GM03348 (cell line): ENCODE measurements at regions not wholly inside any gene's neighbourhood (a gene's known extent, or its start where the extent isn't known, plus 50 kb on each side); places are given as distances from the start of the nearest gene placed in this dataset.
"Not testable (repeated sequence)": the region's sequence is repeated elsewhere in the genome, so short reads cannot be mapped to it uniquely, and the experiment has no call there.

Experiments
- DNase-seq: peaks from one replicate; pipeline ENCODE4 v3.0.0; 2012; ENCODE audit warnings: low spot score

DNA sequence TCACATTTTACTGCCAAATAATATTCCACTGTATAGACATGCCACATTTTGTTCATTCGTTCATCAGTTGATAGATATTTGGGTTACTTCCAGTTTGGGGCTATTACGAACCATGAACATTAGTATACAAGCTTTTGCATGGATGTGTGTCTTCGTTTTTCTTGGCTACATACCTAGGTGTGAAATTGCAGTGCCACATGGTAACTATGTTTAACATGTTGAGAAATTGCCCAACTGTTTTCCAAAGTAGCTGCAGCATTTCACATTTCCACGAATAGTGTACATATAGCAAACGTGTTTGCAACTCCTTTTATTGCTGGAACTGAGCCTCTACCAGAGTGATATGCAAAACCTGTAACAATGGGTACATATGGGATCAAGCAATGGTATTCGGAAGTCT is 221.5 kb downstream of the VEGFC start:
- no peak for DNase-seq

DNA sequence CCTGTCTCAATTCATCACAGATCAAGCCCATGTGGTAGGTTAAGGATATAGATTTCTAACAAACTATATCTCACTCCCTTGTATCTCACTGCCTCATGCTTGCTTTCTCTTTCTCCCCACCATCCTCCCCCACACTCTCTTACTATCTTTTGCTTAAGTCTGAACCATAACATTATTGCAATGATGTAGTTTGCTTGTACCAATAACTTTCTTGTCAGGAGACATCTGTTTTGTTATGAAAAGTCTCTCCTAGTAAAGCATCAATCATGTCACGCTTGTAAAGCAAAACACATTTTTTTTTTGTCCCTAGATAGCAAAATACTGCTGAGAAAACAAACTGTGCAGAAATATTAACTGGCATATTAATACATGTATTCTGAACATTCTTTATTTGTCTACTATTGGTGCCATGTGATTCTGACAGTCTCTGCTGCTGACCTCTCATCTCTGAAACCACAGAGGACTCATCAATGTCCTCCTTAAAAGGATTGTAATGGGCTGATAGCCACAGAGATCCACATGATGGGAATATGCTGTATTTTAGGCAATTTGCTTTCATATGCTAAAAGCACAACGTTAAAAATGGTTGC is 217.5 kb downstream of the VEGFC start:
- DNase-seq, result peak; percentile 39

DNA sequence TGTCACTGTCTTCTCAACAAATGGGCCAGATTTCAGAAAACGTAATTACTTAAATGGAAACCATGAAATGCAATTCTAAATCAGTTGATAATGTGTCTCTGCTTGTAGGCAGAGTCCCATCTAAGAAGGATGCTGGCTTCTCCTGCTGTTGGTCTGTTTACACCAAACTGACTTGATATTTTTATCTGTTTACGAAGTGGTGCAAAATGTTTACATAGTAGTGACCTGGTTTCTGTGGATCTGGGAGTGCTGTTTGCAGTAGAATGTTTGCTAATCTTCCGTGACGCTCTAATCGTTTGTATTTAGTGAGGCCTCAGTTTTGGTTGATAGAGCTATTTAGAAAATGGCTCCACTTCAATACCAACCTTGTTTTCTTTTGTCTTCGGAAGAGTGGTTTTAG is 213.5 kb downstream of the VEGFC start:
- DNase-seq, result no peak

DNA sequence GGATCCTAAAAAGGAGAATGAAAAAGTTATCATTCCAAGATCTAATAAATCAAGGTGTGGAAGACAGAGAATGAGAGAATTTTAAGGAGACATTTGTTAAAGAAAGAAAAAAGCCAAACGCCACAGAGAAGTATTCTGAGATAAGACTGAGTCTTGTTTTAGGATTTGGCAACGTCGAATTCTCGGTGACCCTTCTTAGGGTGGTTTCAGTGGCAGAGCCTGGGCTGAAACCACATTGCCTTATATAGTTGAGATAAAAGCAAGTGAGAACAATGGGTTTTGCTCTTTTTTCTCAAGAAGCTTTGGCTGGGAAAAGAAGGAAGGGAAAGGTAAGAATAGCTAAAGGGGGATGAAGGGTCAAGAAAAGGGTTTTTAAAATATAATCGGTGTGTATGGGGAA is 209.4 kb downstream of the VEGFC start:
- DNase-seq, result no peak

DNA sequence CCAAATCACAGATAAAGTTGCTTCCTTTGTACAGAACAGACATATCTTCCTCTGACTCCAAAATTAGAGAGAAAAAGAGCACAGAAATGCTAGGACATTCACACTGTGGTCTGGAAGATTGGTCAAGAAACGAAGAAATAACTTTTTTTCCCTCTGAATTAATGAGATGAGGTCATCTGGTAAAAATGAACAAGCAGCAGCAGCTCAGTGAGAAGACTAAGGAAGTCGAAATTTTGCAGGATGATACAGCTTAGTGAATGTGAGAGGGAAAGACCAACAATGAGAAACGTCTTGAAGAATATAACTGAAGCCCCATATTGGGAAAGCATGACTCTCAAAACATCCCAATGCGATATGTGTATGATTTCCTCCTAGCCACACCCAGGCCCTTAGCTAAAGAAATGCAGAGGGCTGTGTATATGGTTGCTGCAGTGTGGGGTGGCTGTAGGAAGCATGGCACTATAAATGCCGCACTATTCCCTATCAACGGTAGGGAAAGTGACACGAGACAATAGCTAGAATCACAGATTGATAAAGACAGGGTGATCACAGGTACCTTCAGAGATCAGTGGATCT is 208.6 kb downstream of the VEGFC start:
- DNase-seq, result peak; percentile 9

DNA sequence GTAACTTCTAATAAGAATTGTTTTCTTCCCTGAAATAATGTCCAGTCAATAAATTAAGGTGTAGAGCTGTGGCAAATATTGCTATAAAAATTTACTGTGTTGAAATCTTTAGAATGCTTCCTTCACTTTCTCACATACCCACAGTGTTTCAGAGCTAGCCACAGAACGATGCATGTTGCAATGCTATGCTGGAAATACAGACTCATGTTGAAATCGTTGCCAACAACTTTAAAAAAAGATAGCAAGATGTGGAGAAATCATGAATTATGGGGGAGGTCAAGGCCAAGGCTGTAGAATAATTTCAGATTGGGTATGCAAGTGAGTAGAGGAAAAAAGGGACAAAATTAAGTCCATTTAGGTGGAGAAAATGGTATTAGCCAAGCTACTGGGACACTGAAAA is 204.8 kb downstream of the VEGFC start:
- DNase-seq, result peak; percentile 71

DNA sequence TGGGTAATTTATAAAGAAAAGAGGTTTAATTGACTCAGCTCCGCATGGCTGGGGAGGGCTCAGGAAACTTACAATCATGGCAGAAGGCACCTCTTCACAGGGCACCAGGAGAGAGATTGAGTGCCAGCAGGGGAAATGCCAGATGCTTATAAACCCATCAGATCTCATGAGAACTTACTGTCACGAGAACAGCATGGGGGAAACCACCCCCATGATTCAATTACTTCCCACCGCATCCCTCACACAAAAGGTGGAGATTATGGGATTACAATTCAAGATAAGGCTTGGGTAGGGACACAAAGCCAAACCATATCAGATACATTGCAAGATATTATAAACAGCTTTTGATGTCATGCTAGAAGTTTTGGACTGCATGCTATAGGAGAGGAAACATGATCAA is 204.3 kb downstream of the VEGFC start:
- no peak for DNase-seq

DNA sequence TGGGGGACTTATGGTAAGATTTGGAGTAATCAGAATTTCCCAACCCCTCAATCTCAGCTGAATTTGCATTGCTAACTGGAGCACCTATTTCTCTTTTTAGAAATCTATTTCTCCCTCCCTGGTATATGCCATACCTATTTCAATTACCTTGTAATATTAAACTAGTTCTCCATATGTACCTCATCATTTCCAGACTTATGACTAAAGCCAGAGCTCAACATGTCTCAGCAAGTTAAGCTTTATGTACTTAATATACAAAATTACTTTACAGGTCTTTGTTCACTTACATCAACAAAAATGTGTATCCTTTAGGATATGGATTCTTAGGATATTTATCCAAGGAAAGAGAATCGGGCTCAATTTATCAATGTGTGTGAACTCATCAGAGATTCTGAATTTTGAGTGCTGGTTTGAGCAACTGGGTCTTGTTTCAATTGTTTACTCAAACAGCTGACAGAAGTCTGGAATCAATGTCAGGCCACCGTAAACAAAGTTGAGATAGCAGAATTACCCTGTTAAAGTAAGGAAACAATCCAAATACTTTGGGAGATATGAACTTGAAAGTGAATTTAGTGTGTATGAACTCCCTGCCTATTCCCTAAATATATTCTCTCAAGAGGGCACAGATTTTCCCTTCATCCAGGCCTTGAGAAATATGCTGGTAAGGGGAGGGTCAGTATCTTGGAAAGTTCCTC is 199.6 kb downstream of the VEGFC start:
- DNase-seq, result no peak

DNA sequence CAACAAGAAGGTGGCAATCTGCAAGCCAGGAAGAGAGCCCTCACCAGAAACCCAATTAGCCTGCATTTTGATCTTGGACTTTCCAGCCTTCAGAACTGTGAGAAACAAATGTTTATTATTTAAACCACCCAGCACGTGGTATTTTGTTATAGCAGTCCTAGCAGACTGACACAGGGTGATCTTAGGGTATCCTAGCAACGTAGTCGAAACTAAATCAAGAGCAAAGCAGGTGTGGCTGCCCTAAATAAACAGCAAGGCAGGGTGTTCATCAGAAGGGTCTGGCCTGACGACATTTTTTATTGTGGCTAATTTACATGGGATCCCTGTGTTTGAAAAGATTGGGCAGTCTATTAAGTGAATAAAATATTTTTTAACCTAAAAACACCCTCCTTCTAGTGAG is 198.8 kb downstream of the VEGFC start:
- DNase-seq, result no peak

DNA sequence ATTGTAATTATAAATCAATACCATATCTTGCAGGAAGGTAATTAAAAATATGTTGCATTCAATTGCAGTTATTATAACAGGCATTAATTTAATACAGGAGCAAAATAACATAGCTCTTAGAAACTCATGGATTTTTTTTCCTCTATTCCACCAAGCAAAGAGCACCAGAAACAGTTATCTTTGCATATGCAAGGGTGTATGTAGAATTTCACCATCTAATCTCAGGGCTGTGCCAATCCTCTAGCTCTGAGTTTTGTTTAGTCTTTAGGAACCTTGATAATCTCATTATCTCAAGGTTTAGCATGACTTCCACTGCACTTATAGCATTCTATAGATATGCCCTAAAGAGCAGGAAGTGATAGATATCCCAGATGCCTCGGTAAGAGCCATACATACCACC is 197.5 kb downstream of the VEGFC start:
- no peak for DNase-seq

DNA sequence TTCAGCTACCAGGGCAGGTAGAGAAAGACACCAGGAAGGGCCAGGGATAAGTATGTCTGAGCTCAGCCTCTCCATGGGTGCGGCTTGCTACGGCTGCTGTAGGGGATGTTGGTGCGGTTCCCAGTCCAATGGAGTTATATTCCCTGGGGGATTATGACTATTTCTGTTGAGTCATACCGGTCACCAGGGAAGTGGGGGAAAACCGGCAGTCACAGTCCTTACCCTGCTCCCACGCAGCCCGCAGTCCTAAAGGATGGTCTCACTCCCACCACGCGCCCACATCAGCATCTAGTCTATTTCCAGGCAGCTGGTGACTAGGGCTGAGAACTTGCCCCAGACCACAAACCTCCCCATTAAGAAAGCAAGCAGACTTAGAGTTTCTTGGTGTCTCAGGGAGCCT is 191.6 kb downstream of the VEGFC start:
- DNase-seq, result no peak

DNA sequence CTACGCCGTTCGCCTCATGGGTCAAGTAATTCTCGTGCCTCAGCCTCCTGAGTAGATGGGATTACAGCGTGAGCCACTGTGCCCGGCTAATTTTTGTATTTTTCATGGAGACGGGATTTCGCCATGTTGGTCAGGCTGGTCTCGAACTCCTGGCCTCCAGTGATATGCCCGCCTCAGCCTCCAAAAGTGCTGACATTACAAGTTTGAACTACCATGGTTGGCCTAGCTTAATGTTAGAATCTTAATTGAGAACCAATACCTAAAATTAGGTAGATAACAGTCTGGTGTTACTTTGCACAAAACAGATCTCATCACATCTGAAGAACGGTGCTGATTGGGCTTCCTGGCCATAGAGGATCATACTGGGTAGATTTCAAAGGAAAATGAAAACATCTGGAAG is 184.9 kb downstream of the VEGFC start:
- DNase-seq, result no peak

DNA sequence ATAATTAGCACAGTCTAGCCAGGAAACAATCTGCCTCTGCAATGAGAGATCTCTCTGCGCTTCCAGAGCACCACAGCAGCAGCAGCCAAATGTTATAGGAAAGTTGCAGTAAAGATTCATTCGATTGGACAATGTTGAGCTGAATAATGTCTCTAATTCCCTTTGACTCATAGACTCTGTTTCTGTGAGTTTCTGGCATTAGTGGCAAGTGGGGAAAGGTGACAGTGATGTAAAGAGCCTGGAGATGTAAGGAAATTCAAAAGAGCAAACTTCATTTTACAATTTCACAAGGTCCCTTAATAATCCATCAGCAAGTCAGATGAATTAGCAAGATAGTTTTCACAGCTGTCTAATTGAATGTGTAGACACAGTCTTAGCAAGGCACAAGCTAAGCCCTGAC is 184.4 kb downstream of the VEGFC start:
- DNase-seq, result no peak

DNA sequence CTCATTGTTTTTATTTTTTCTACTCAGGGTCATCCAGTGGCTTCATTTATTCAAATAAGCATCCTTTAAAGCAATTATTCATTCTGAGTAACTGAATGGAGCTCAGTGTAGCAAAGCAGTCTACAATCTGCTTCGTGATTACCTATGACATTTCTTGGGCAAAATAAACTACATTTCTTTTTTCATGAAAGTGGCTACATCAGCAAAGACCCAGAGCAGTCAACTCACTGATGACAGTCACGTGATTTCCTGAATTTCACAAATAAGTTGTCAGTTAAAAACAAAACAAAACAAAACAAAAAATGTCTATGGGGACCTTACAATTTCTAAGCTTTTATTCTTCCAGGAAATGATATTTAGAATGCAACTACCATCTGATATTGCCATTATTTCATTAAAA is 182.1 kb downstream of the VEGFC start:
- no peak for DNase-seq

DNA sequence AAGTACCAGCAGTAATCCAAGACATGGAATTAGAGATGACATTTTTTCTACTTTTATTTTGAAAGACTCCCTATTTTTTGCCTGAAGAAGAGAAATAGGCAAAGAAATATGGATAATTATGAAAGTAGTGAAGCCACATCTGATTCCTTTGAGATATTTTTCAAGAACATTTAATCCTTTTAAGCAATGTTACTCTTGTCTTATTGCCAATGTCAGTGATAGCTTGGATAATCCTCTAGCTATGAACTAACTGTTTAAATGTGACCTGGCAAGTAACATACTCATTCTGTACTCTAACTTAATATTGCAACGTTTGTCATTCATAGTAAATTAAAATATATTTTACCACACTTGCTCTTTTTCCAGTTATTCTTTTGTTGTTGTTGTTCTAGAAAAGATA is 181.3 kb downstream of the VEGFC start:
- DNase-seq, result no peak

DNA sequence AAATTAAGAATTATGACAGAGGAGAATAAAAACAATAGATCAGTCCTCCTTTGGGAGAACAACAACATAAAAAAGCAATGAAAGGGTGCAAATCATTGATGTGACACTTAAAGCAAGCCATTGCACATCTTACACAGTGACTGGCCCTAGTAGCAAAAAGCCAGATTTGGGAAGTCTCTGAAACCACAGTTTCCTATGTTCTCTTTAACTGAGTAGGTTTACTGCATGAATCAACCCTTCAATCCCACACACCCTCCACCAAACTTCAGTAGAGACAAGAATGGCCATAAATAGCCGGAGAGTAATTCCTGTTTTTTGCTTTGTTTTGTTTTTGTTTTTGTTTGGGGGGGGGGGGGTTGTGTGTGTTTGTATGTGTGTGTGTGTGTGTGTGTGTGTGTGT is 180.8 kb downstream of the VEGFC start:
- DNase-seq, result no peak

DNA sequence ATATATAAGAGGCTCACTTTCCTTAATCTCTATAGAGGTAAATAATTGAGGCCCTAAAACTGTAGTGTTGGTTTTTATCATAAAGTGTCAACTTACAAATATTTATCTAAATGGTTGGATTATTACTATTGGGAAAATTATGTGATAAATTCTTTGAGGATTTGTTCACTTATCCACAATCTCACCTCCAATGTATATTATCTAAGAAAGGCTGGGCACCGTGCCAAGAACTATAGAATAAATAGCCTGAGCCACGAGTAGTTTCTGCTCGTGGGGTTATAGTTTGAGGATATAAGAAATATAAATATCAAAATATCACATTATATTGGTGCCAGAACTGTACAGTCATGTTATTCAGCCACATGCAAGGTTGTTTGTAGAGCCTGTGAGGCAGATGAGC is 177.9 kb downstream of the VEGFC start:
- DNase-seq, result no peak

DNA sequence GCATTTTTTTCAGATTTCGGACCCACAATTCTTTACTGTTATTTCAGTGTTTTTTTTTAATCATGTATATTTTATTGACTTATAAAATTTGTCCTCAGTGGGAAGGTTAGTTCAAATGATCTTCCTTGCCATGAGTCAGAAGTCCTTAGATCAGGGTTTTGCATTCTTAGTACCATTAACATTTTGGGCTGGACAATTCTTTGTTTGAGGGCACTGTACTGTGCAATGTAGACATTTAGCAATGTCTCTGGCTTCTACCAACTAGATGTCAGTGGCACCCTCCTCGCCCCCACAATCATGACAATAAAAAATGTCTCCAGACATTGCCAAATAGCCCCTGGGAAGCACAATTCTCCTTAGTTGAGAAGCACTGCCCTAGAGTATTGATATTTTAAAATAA is 176.6 kb downstream of the VEGFC start:
- DNase-seq, result no peak

DNA sequence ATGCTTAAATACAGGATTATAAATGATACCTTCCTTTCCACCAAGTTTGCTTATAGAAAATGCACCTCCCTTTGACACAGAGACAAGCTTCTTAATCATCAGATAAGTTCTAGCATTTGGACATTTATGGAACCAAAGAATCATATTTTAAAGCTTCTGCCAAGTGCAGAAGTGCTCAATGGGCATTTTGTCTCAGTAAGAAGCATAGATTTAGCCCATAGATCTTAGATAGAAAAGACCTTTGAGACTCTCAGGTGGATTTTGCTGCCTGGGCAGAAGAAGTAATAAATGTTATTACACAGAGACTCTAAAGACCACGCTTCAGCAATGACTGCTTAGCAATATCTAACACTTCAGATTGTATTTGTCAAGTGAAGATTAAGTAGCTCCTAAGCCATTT is 174.6 kb downstream of the VEGFC start:
- no peak for DNase-seq

DNA sequence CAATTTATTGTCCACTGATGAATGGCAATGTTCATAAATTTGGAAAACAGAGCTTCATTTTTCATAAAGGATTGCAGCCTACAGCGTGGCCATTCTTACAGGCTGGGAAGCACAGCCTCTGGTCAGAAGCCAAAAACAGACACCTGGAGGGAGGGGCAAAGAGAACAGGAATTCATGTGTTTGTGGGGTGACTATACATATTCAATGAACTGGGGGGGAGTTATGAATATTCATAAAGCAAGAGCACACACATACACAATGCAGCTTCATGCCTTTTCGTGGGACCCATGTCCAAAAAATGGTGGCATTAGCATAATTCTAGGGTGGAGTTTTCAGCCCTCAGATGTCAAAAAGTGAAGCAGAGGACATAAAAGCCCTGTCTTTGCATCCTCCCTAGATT is 173.3 kb downstream of the VEGFC start:
- DNase-seq, result no peak

DNA sequence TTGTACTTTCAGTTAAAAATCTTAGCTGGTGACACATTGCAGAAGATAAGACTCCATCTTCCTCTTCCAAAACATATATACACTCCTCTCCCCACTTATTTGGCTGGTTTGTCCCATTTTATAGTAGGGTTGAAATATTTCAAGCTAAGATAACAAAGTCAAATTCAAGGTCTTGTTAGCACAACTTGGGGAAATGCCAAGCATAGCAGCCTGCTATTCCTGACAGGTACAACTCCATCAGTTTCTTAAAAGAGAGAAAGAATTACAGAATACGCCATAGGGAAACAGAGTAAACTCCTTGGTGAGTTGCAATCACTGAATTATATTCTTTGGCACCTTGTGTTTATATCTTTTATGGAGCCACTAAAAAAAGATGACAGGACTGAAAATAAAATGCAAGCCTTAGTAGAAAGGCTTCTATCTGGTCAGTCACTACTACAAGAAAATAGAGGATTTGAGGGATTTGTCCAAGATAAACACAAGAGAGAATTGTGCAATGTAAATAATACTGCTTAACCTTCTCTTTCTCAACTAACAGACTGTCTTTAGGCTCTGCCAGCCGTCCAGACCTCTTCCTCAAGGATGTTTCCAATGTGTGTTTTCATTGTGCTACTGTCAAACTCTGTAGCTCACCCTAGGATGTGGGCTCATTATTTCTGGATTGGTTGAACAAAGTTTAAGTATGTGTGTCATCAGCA is 170.3 kb downstream of the VEGFC start:
- peak; percentile 44 for DNase-seq

DNA sequence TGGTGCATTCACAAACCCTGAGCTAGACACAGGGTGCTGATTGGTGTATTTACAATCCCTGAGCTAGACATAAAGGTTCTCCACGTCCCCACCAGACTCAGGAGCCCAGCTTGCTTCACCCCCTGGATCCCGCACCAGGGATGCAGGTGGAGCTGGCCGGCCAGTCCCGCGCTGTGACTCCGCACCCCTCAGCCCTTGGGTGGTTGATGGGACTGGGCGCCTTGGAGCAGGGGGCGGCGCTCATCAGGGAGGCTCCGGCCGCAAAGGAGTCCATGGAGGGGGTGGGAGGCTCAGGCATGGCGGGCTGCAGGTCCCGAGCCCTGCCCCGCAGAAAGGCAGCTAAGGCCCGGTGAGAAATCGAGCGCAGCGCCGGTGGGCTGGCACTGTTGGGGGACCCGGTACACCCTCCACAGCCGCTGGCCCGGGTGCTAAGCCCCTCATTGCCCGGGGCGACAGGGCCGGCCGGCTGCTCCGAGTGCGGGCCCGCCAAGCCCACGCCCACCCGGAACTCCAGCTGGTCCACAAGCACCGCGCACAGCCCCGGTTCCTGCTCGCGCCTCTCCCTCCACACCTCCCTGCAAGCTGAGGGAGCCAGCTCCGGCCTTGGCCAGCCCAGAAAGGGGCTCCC is 167.6 kb downstream of the VEGFC start:
- DNase-seq, result not testable (repeated sequence)

DNA sequence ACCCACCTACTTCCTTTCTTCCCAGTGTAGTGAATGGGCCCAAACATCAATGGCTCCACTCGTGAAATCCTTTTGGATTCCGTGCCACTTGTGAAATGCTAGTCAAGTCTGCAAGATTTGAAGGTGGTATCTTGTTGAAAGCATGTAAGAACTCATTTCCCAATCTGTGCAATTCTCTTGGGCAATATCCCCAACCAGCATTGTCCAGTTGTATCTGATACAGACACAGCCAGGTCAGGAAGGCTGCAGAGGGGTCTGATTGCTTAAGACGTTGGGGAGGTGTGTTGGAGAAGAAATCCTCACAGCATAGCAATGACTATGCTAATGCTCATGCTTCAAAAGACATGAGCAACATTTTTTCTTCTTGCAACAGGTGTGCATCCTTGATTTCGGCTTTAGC is 164.8 kb downstream of the VEGFC start:
- DNase-seq, result no peak
